ENCODE measurements at regions not wholly inside any gene's neighbourhood (a gene's known extent, or its start where the extent isn't known, plus 50 kb on each side); places are given as distances from the start of the nearest gene placed in this dataset.

DNA sequence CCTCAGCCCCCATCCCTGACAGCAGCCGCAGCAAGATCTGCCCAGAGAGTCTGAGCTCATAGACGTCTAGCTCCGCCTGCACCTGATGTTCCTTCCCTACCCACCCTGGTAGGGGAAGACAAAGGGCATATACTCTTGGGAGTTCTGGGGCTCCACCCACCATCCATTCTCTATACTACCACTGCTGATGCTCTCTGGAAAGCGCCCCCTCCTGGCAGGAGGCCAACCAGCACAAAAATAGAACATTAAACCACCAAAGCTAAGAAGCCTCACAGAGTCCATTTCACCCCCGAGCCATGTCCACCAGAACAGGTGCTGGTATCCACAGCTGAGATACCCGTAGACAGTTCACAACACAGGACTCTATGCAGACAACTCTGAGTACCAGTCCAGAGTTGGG is 662.6 kb upstream of the FAM98A start:
- H3K56ac ChIP-seq (replicated peaks; ENCODE audit: insufficient read length, low read depth, low read length): no peak overlapping the region
- no peak overlapping the region for H4K8ac ChIP-seq (ENCODE audit: extremely low read depth, insufficient read depth, low read length)
- no peak overlapping the region for H3K14ac ChIP-seq (ENCODE audit: insufficient read length)
- H3K79me1 ChIP-seq (ENCODE audit: low read depth, low read length): no peaks in the 10 kb centered on the region
- H2BK120ac ChIP-seq (replicated peaks; ENCODE audit: low read depth, low read length): no peak overlapping the region
- no peak overlapping the region for H2AK5ac ChIP-seq (ENCODE audit: low read depth, low read length)
- no peak overlapping the region for H2BK20ac ChIP-seq (ENCODE audit: low read length)
- WGBS, 2 experiments (ENCODE audit: extremely low coverage in 1 of 2, insufficient coverage in 1 of 2, insufficient read length in 1 of 2, insufficient replicate concordance in 2 of 2, low coverage in 1 of 2, low lambda C conversion rate in 2 of 2, missing lambda C conversion rate in 1 of 2): 90% methylated on average over 6 of the region's 6 CpGs; no CpG with 5 or more reads in 1 of the 2 experiments
- no peak overlapping the region for H3K9ac ChIP-seq (replicated peaks in 1 of 4; ENCODE audit: extremely low read depth in 1 of 4, low read depth in 3 of 4, low read length in 3 of 4)
- no peak overlapping the region for H3K18ac ChIP-seq (ENCODE audit: extremely low read depth, low read length)
- peaks cover 0 to 5% of the 10 kb centered on the region in 2 experiments; a peak in 2 of 4 replicates for H3K9me3 ChIP-seq (ENCODE audit: insufficient read depth in 2 of 2, low read depth in 1 of 2, low read length in 1 of 2)
- H2BK15ac ChIP-seq (ENCODE audit: low read length): no peak overlapping the region
- no peaks in the 10 kb centered on the region for H4K20me1 ChIP-seq (replicated peaks in 1 of 2; ENCODE audit: control insufficient read depth in 1 of 2, insufficient read depth in 2 of 2, low read length in 2 of 2)
- no peak overlapping the region for H3K4ac ChIP-seq (replicated peaks; ENCODE audit: insufficient read length, low read depth, low read length)
- no peak overlapping the region for H3K23ac ChIP-seq (ENCODE audit: insufficient read length)
- no peak overlapping the region for H2AFZ ChIP-seq (ENCODE audit: low read length)
- H3K36me3 ChIP-seq (ENCODE audit: control insufficient read depth in 2 of 4, insufficient read depth in 4 of 4, low read length in 3 of 4): no peaks in the 10 kb centered on the region
- H2BK5ac ChIP-seq (ENCODE audit: low read depth, low read length): no peak overlapping the region
- ChIA-PET POLR2A (ENCODE audit: partially characterized antibody) (no interaction called here), CTCF (ENCODE audit: partially characterized antibody) (interaction anchor here (0.6 to 0.7 kb wide), 2 partner anchors 13 to 588 kb away, joined by 3 read pairs; no protein-coding TSS in a partner anchor)
- no peak for FAIRE-seq
- H3K27me3 ChIP-seq (replicated peaks in 1 of 4; ENCODE audit: control insufficient read depth in 3 of 4, extremely low read depth in 1 of 4, insufficient read depth in 3 of 4, low read length in 3 of 4): no peaks in the 10 kb centered on the region
- H3K4me3 ChIP-seq (ENCODE audit: extremely low read depth in 1 of 4, insufficient read depth in 2 of 4, low read depth in 3 of 4, low read length in 4 of 4): no peak overlapping the region
- no peak for DNase-seq (ENCODE audit: low read depth in 1 of 2, low spot score in 2 of 2)
- H2BK12ac ChIP-seq (ENCODE audit: low read depth, low read length): no peak overlapping the region
- H3K4me2 ChIP-seq (ENCODE audit: insufficient read depth in 1 of 2, low read depth in 2 of 2, low read length in 2 of 2): no peak overlapping the region
- H4K91ac ChIP-seq (replicated peaks; ENCODE audit: insufficient read length, low read length): no peak overlapping the region
- H3K79me2 ChIP-seq (ENCODE audit: control insufficient read depth in 1 of 2, insufficient read depth in 2 of 2, low read length in 2 of 2): no peaks in the 10 kb centered on the region
- H3K23me2 ChIP-seq (ENCODE audit: low read depth, low read length): no peaks in the 10 kb centered on the region
- H3K4me1 ChIP-seq (replicated peaks in 1 of 4; ENCODE audit: control insufficient read depth in 3 of 4, insufficient read depth in 4 of 4, low read length in 3 of 4): no peaks in the 10 kb centered on the region
- no peak for TF ChIP-seq RXRA (IDR thresholded peaks at IDR 0.05; ENCODE audit: insufficient read depth, low read depth, low read length)
- TF ChIP-seq, protein P1, sequence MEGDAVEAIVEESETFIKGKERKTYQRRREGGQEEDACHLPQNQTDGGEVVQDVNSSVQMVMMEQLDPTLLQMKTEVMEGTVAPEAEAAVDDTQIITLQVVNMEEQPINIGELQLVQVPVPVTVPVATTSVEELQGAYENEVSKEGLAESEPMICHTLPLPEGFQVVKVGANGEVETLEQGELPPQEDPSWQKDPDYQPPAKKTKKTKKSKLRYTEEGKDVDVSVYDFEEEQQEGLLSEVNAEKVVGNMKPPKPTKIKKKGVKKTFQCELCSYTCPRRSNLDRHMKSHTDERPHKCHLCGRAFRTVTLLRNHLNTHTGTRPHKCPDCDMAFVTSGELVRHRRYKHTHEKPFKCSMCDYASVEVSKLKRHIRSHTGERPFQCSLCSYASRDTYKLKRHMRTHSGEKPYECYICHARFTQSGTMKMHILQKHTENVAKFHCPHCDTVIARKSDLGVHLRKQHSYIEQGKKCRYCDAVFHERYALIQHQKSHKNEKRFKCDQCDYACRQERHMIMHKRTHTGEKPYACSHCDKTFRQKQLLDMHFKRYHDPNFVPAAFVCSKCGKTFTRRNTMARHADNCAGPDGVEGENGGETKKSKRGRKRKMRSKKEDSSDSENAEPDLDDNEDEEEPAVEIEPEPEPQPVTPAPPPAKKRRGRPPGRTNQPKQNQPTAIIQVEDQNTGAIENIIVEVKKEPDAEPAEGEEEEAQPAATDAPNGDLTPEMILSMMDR (IDR thresholded peaks at IDR 0.05; ENCODE audit: control extremely low read depth in 1 of 3, insufficient read depth in 1 of 3, low read depth in 1 of 3, low read length in 3 of 3): peak in 1 of 3 experiments; percentile 21; a peak in 1 of 4 replicates
- TF ChIP-seq RFX5 (IDR thresholded peaks at IDR 0.05; ENCODE audit: borderline replicate concordance, low read depth, low read length): no peak
- TF ChIP-seq RAD21 (IDR thresholded peaks at IDR 0.05 in 1 of 2, conservative IDR thresholded peaks at IDR 0.05 in 1 of 2; ENCODE audit: low read depth in 2 of 2, low read length in 2 of 2): 0 out of 4 replicates have a peak, but pooled peaks have one; percentile 11 to 17
- H4K5ac ChIP-seq (ENCODE audit: insufficient read length, low read depth, low read length): no peak overlapping the region
- H3K27ac ChIP-seq (ENCODE audit: low read depth, low read length): no peak overlapping the region

Measured in H1 (cell line).